Osteoblast (primary cell): ENCODE measurements at regions not wholly inside any gene's neighbourhood (a gene's known extent, or its start where the extent isn't known, plus 50 kb on each side); places are given as distances from the start of the nearest gene placed in this dataset.
"Not testable (repeated sequence)": the region's sequence is repeated elsewhere in the genome, so short reads cannot be mapped to it uniquely, and the experiment has no call there.

Experiments
- DNase-seq: peaks from one replicate; pipeline ENCODE4 v3.0.0; 2011; ENCODE audit warnings: low spot score, mixed read lengths; ENCODE audit not compliant: insufficient read length; ENCODE audit errors: missing footprints
- H2AFZ ChIP-seq: 2 replicates; pipeline ENCODE4 v1.6.0; 2011; ENCODE audit warnings: mild to moderate bottlenecking, low read length
- H3K27ac ChIP-seq: 2 replicates; pipeline ENCODE4 v1.5.1; 2011; ENCODE audit warnings: mild to moderate bottlenecking, low read depth, low read length, moderate library complexity
- H3K27me3 ChIP-seq: 2 replicates; pipeline ENCODE4 v1.6.0; 2012; ENCODE audit warnings: mild to moderate bottlenecking, control low read depth, inconsistent platforms, low read length, moderate library complexity; ENCODE audit not compliant: insufficient read depth
- H3K36me3 ChIP-seq: 2 replicates; pipeline ENCODE4 v1.5.1; 2011; ENCODE audit warnings: mild to moderate bottlenecking, low read length, control low read depth, moderate library complexity; ENCODE audit not compliant: insufficient read depth
- H3K4me1 ChIP-seq: 2 replicates; pipeline ENCODE4 v1.5.1; 2011; ENCODE audit warnings: mild to moderate bottlenecking, low read length, control low read depth, moderate library complexity; ENCODE audit not compliant: insufficient read depth
- H3K4me2 ChIP-seq: 2 replicates; pipeline ENCODE4 v1.6.0; 2011; ENCODE audit warnings: mild to moderate bottlenecking, low read length; ENCODE audit not compliant: insufficient read depth
- H3K4me3 ChIP-seq: fragments of 200-600 bp; sonication (generic); 3 replicates; pipeline ENCODE4 v1.5.1; 2012; ENCODE audit warnings: mild to moderate bottlenecking, low read length, inconsistent platforms; ENCODE audit not compliant: insufficient read depth
- H3K79me2 ChIP-seq: 2 replicates; pipeline ENCODE4 v1.6.0; 2012; ENCODE audit warnings: mild to moderate bottlenecking, low read length, control low read depth, inconsistent platforms; ENCODE audit not compliant: insufficient read depth
- H3K9me3 ChIP-seq: 2 replicates; pipeline ENCODE4 v1.5.1; 2011; ENCODE audit warnings: low read depth, low read length, control low read depth
- H4K20me1 ChIP-seq: 2 replicates; pipeline ENCODE4 v1.6.0; 2012; ENCODE audit warnings: mild to moderate bottlenecking, low read length, control low read depth; ENCODE audit not compliant: insufficient read depth
- TF ChIP-seq, protein P1 (sequence below): IDR thresholded peaks from 2 replicates; pipeline ENCODE4 v1.5.1; 2011; ENCODE audit warnings: mild to moderate bottlenecking, low read depth, low read length, moderate library complexity; ENCODE audit errors: extremely low read depth

DNA sequence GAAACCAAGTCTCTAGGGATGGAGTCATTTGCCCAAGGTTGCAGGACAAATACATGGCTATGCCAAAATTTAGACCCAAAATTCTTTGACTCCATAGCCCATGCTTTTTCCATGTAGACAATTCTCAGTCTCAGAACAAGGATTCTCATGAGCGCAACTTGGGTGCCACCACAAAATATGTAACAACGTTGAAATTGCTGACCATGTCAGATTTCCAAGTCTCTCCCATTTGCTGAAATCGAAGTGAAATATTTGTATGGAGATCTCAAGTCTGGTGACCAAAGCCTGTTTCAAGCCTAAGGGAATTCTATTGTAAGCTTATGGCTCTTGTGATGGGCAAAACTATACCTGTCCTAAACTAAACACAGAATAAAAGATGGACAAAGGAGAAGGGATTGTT is 333.5 kb downstream of the AEBP2 start:
- H3K79me2 ChIP-seq = no peaks in the 10 kb centered on the region
- no peaks in the 10 kb centered on the region for H4K20me1 ChIP-seq
- no peak overlapping the region for H2AFZ ChIP-seq
- no peak overlapping the region for H3K4me3 ChIP-seq
- peaks cover 14% of the 10 kb centered on the region for H3K4me1 ChIP-seq
- H3K27me3 ChIP-seq = no peaks in the 10 kb centered on the region
- DNase-seq = no peak
- TF ChIP-seq, protein P1, sequence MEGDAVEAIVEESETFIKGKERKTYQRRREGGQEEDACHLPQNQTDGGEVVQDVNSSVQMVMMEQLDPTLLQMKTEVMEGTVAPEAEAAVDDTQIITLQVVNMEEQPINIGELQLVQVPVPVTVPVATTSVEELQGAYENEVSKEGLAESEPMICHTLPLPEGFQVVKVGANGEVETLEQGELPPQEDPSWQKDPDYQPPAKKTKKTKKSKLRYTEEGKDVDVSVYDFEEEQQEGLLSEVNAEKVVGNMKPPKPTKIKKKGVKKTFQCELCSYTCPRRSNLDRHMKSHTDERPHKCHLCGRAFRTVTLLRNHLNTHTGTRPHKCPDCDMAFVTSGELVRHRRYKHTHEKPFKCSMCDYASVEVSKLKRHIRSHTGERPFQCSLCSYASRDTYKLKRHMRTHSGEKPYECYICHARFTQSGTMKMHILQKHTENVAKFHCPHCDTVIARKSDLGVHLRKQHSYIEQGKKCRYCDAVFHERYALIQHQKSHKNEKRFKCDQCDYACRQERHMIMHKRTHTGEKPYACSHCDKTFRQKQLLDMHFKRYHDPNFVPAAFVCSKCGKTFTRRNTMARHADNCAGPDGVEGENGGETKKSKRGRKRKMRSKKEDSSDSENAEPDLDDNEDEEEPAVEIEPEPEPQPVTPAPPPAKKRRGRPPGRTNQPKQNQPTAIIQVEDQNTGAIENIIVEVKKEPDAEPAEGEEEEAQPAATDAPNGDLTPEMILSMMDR = no peak
- peak overlapping the region; percentile 87 for H3K27ac ChIP-seq
- H3K9me3 ChIP-seq = no peaks in the 10 kb centered on the region
- no peak overlapping the region for H3K4me2 ChIP-seq
- no peaks in the 10 kb centered on the region for H3K36me3 ChIP-seq

DNA sequence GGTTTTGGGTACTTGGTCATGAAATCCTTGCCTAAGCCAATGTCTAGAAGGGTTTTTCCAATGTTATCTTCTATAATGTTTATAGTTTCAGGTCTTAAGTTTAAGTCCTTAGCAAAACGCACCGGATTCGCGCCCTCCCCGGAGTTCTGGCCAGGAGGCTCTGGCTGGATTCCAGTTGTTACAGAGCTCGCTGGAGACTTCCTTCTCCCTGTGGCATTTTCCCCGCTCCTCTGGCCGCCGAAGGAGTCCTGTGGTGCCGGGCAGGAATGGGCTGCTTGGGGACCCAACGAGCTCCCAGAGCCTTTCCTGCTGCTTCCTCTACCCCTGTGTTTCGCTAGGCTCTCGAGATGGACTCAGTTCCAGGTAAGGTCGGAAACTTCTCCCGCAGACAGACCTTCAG is 335.9 kb downstream of the AEBP2 start:
- H3K36me3 ChIP-seq = no peaks in the 10 kb centered on the region
- no peaks in the 10 kb centered on the region for H3K9me3 ChIP-seq
- H3K79me2 ChIP-seq = no peaks in the 10 kb centered on the region
- H2AFZ ChIP-seq = no peak overlapping the region
- H3K27me3 ChIP-seq = no peaks in the 10 kb centered on the region
- no peak overlapping the region for H3K4me3 ChIP-seq
- no peak overlapping the region for H3K27ac ChIP-seq
- peaks cover 29% of the 10 kb centered on the region for H3K4me1 ChIP-seq
- no peak for DNase-seq
- TF ChIP-seq, protein P1 = no peak
- no peaks in the 10 kb centered on the region for H4K20me1 ChIP-seq
- H3K4me2 ChIP-seq = no peak overlapping the region

DNA sequence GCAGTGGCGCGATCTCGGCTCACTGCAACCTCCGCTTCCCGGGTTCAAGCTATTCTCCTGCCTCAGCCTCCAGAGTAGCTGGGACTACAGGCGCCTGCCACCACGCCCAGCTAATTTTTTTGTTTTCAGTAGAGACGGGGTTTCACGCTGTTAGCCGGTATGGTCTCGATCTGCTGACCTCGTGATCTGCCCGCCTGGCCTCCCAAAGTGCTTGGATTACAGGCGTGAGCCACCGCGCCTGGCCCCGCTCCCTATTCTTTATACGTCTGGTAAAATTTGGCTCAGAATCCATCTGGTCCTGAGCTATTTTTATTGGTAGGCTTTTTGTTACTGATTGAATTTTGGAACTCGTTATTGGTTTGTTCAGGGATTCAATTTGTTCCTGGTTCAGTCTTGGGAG is 336.7 kb downstream of the AEBP2 start:
- not testable (repeated sequence) for H3K9me3 ChIP-seq, H3K79me2 ChIP-seq, H3K36me3 ChIP-seq, H4K20me1 ChIP-seq, H3K4me3 ChIP-seq, H2AFZ ChIP-seq, DNase-seq, H3K27ac ChIP-seq, H3K4me2 ChIP-seq, H3K27me3 ChIP-seq
- peaks cover 29% of the 10 kb centered on the region for H3K4me1 ChIP-seq

DNA sequence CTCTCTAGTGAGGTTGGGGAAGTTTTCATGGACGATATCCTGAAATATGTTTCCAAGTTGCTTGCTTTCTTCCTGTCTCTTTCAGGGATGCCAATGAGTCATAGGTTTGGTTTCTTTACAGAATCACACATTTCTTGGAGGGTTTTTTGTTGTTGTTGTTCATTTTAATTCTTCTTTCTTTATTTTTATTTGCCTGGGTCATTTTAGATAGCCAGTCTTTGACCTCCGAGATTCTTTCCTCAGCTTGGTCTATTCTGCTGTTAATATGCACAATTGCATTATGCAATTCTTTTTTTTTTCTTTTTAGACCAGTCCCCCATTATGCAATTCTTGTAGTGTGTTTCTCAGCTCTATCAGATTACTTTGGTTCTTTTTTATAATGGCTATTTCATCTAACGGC is 338.9 kb downstream of the AEBP2 start:
- TF ChIP-seq, protein P1 = no peak
- Histone ChIP-seq H4K20me1 (no peaks in the 10 kb centered on the region), H3K4me2 (peak overlapping the region; percentile 30), H3K4me3 (no peak overlapping the region), H2AFZ (peak overlapping the region; percentile 62), H3K79me2 (no peaks in the 10 kb centered on the region), H3K27me3 (no peaks in the 10 kb centered on the region), H3K36me3 (no peaks in the 10 kb centered on the region), H3K9me3 (no peaks in the 10 kb centered on the region), H3K27ac (no peak overlapping the region), H3K4me1 (peaks cover 15% of the 10 kb centered on the region)
- DNase-seq = no peak
